ENCODE measurements at regions not wholly inside any gene's neighbourhood (a gene's known extent, or its start where the extent isn't known, plus 50 kb on each side); places are given as distances from the start of the nearest gene placed in this dataset.

GRCh38 chr7:17506596-17506995 lies 208.1 kb downstream of the AHR start:
- in situ Hi-C loops (cut with HindIII; ENCODE audit: extremely low pct_ligation_motif_present, low pct_unique_long_range_greater_than_20kb), result no loop called here
- BruUV-seq (replicated peaks), result no TSS peak
- 60% methylated on average over 2 of the region's 2 CpGs for WGBS (ENCODE audit: low lambda C conversion rate)
- Histone ChIP-seq H4K20me1 (ENCODE audit: insufficient read depth, low read length) (no peaks in the 10 kb centered on the region), H2AFZ (ENCODE audit: low read length) (no peak overlapping the region), H3K9me3 (ENCODE audit: low read length) (no peaks in the 10 kb centered on the region), H3K4me3 (replicated peaks in 1 of 3; ENCODE audit: insufficient read depth in 1 of 3, low read depth in 2 of 3, low read length in 3 of 3) (no peak overlapping the region), H3K4me1 (ENCODE audit: insufficient read depth, low read length) (peaks cover 46% of the 10 kb centered on the region), H3K79me2 (ENCODE audit: insufficient read depth, low read length) (no peaks in the 10 kb centered on the region), H3K9ac (ENCODE audit: insufficient read depth, low read depth, low read length) (no peak overlapping the region), H3K27me3 (ENCODE audit: control insufficient read depth in 1 of 2, insufficient read depth in 2 of 2, low read length in 2 of 2) (no peaks in the 10 kb centered on the region), H3K4me2 (ENCODE audit: low read depth, low read length) (no peak overlapping the region), H3K27ac (ENCODE audit: extremely low read length, insufficient read depth, low read length) (no peak overlapping the region), H3K36me3 (replicated peaks in 1 of 2; ENCODE audit: control insufficient read depth in 1 of 2, insufficient read depth in 2 of 2, low read length in 2 of 2) (no peaks in the 10 kb centered on the region)
- DNase-seq (ENCODE audit: low spot score), result no peak
- ChIA-PET POLR2A (interaction anchor here (0.7 kb wide), 1 partner anchor 19 kb away, joined by 3 read pairs; no protein-coding TSS in a partner anchor), CTCF (ENCODE audit: low intra/inter-chr PET ratio, low total read pairs) (no interaction called here)
- no peak for FAIRE-seq
- intact Hi-C loops (cut with micrococcal nuclease; ENCODE audit: unreplicated experiment), result loop anchor here (2.0 kb wide), 1 partner anchor 20 kb away; no protein-coding TSS in a partner anchor
- no peak for TF ChIP-seq ZNF609 (CRISPR knock-in tag; IDR thresholded peaks at IDR 0.05; ENCODE audit: borderline replicate concordance)
- TF ChIP-seq TSC22D2 (CRISPR knock-in tag; IDR thresholded peaks at IDR 0.05; ENCODE audit: borderline replicate concordance), result no peak
- TF ChIP-seq ZNF660 (CRISPR knock-in tag; IDR thresholded peaks at IDR 0.05; ENCODE audit: borderline replicate concordance, low read depth), result no peak
- TF ChIP-seq JDP2 (CRISPR knock-in tag; IDR thresholded peaks at IDR 0.05; ENCODE audit: borderline replicate concordance), result no peak
- TF ChIP-seq, protein P1, sequence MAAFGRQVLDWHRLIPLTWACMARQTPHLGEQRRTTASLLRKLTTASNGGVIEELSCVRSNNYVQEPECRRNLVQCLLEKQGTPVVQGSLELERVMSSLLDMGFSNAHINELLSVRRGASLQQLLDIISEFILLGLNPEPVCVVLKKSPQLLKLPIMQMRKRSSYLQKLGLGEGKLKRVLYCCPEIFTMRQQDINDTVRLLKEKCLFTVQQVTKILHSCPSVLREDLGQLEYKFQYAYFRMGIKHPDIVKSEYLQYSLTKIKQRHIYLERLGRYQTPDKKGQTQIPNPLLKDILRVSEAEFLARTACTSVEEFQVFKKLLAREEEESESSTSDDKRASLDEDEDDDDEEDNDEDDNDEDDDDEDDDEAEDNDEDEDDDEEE (CRISPR knock-in tag; IDR thresholded peaks at IDR 0.05), result no peak
- TF ChIP-seq TCF7L2 (IDR thresholded peaks at IDR 0.05; ENCODE audit: low read depth, low read length), result no peak
- no peak for TF ChIP-seq ATAD3A (CRISPR knock-in tag; IDR thresholded peaks at IDR 0.05)
- no peak for TF ChIP-seq PHF21A (CRISPR knock-in tag; IDR thresholded peaks at IDR 0.05)
- TF ChIP-seq ZNF124 (CRISPR knock-in tag; IDR thresholded peaks at IDR 0.05), result no peak
- no peak for TF ChIP-seq RCOR2 (CRISPR knock-in tag; IDR thresholded peaks at IDR 0.05)
- no peak for TF ChIP-seq STAT5B (CRISPR knock-in tag; IDR thresholded peaks at IDR 0.05)
- TF ChIP-seq ZNF501 (CRISPR knock-in tag; IDR thresholded peaks at IDR 0.05), result no peak
- no peak for ATAC-seq

Measured in HepG2 (cell line).